A172 (cell line): ENCODE measurements at regions not wholly inside any gene's neighbourhood (a gene's known extent, or its start where the extent isn't known, plus 50 kb on each side); places are given as distances from the start of the nearest gene placed in this dataset.
A peak's percentile ranks its signal among the peaks of the same experiment; 100 is the strongest.

ENCODE experiments used
- DNase-seq: peaks from one replicate; pipeline ENCODE4 v3.0.0-alpha.2; 2015; ENCODE audit warnings: low spot score

DNA sequence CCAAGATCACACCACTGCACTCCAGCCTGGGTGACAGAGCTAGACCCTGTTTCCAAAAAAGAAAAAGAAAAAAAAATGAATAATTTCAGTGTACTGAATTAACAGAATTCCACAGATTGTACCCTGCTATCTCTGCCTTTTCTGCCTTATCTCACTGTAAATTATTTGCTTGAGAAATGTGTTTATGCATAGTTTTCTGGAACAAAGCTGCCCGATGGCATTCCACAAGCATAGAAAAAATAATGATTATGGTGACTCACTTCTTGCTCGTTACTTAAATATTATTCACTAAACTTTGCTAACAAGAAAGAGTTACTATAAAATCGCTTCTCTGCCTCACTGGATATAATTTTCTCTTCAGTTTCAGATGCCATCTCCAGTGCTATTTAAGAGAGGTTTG, 88.7 kb upstream of the FAM169A start:
- peak; percentile 46 for DNase-seq

DNA sequence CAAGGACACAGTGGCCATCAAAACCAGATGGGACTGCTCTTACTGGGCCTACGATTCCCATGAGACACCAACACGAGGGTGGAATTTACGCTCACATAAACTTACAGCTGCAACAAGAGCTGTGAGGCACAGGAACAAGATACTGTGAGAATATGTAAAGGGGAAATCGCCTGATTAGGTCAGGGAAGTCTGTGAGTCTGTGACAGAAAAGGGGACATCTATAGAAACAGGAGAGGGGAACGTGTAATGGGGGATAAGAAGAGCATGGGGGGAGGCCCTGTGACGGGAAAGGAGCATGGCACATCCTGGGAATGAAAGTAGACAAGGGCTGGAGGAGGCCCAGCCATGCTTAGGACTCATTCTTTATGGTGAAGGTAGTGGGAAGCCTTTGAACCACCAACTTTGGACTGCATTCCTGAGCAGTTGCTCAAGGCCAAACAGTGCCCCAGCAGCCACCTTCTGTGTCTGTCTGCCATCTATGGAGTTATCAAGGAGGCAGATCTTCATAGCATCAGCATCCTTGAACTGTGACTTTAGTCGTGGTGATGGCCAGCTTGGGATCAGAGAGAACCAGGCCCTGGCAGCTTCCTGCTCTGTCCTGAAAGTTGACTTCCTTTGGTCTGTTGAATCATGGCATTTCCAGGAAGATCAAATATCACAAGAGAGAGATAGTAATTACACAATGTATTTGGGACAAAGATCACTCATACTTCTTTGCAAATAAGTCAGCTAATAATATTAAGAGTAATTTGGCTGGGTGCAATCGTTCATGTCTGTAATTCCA, 87.9 kb upstream of the FAM169A start:
- DNase-seq, result peak; percentile 38

DNA sequence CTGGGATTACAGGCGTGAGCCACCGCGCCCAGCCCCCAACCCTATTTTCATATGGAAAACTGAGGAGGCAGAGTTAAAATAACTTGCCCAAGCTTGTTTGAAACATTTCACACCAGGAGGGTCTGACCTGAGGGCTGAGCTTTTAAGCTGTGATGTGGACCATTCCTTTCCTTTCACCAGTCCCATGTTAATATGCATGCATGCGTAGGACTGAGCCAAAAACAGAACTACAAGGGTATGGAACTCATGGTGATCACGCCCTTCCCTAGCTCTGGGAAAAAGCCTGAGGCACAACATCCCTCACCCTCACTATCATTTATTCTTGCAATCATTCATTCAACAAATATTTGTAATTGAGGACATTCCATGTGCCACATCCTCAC, 87.4 kb upstream of the FAM169A start:
- no peak for DNase-seq

DNA sequence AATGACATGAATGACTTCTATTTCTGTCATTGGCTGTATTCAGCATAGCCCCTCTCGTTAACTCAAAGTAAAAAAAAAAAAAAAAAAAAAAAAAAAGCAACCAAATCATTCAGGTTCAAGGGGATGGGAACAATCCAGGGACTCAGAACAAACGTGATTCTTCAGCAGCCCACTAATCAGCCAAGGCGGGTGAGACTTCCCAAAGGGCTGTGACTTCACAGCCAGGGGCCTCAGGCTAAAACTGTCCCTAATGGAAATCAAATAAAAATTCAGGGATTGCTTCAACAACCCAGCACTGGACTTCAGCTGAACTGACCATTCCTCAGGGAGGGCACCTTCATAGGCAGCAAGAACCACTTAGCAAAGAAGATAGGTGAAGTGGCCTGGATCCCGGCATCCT, 86.2 kb upstream of the FAM169A start:
- no peak for DNase-seq

DNA sequence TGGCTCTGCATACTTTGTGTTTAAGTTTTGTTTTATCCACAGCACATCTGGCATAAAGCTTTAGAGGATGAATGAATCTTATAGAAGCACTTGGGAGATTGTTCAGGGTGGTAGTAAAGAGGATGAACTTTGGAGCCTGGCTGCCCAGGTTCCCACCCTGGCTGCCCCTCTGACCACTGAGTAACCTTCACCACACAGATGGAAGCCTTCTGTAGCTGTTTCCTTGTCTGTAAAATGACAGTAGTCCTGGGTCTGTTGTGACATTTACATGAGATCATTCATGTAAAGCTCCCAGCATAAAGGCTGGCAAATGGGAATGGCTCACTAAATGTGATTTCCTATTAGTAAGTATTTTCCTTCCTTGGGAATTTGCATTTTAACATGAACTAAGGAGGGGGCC, 85.7 kb upstream of the FAM169A start:
- no peak for DNase-seq

DNA sequence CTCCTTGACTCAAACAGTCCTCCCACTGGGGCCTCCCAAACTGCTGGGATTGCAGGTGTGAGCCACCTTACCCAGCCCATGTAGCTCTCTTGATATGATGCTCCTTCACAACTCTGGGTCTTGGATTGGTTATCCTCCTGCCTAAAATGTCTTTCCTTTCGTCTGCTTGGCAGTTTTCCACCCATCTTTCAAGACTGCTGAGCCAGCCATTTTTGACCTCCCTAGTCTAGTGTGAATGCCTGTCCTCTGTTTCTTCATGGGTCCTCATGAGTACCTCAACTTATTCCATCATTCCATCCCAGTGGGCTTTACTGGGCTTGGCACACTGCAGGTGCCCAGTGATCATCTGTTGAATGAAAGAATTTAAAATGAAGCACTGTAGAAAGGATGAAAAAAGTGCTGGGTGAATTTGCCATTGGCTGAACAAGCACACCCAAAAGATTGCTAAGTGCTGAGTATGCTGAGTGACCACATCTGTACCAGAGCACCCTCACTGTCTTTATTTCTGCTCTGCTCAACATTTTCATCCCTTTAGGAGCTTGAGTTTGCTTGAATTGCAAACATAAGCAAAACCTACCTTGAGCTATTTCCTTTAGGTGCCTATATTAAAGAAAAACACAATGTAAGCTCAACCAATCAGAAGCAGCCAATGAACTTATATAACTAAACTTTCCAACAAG, 84.8 kb upstream of the FAM169A start:
- no peak for DNase-seq

DNA sequence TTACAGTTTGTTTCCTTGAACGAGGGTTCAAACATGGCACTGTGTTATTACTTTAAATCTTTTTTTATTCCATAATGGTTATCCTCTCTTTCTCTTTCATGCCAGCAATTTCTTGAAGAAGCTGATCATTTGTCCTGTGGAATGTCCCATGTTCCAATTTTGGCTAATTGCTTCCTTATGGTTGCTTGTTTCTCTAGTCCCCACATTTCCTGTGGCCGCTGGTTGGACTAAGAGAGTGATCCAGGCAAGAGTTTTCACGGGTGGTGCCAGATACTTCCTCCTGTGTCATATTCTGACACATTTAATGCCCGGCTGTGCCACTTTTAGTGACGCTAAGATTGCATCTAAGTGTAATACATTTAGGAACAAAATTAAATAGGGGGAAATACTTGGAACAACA, 83.8 kb upstream of the FAM169A start:
- peak; percentile 21 for DNase-seq

DNA sequence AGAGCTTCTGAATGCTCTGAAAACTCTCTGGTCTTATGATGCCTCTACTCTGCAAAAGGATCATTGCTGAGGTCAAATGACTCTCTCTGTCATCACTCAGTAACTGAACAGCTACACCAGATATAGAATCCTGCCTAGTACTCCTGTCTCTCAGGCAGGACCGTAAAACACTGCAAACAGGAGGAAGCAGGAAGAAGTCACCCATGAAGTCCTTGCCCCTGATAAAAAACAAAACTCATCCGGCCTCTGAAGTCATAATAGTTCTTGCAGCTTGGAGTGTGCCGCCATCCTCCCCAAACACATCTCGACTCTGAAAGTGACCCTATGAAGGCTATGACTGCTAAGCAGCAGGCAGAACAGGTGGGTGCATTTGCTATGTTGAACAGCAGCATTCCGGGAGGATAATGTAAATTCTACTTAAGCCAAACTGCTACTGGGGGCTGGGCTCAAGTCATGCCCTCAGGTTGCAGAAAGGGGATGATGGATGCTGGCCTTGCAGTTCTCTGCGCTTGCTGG, 81.9 kb upstream of the FAM169A start:
- DNase-seq, result no peak

DNA sequence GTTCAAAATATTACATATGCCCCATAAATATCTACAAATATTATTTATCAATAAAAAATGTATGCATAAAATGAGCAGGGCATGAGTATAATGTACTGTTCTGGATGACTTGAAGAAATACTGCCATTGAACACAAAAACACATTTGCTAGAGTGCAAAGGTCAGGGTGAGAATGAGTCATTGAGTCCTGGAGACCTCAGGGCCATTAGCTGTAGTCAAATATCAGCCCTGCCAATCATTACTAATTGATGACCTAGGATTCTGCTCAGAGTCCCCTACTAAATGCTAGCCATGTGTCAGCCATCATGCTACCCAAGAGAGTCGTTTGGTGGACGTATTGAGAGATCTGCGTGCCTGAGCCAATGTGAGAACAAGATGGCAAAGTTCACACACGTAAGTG, 80.3 kb upstream of the FAM169A start:
- DNase-seq, result no peak

DNA sequence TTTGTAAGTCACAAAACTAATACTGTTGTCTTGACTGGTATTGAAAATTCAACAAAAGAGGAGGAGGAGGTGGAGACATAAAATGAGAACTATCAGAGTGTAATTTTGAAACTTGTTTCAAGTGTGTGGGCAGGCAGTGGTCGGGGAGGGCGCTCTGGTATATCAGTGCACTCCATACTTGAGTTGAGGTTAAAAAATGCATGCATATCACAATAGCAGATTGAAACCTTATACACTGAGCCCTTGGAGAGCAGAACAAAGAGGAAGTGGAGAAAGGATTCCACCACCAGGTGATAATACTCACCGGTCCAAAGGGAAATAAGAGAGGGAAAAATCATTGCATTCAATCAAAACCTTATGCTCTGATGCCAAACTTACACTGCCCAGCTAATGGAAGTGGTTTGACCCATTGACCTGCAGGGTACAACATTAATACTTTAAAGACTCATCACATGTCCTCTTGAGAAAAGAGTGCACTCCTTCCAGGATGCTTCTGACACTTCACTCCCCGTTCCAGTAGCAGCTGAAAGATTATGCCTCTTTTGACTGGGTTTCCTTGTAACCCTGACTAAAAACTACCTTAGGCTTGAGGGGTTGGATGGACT, 79.5 kb upstream of the FAM169A start:
- no peak for DNase-seq

DNA sequence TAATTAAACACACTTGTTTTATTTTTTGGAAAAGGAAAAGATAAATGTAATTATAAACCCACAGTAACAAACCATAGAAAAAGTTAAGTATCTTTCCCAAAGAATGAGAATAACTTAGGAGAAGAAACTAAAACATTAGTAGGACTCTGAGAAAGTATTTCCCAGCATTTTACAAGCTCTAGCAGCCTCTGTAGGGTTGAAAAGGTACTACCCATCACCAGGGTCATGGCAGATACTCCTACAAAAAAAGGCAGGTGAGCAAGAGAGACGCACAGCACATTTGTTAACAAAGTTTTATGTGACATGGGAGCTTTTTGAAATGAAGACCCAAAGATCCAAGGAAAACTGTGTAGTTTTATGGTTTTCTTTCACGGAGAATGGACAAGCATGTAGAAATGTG, 77.7 kb upstream of the FAM169A start:
- DNase-seq, result no peak

DNA sequence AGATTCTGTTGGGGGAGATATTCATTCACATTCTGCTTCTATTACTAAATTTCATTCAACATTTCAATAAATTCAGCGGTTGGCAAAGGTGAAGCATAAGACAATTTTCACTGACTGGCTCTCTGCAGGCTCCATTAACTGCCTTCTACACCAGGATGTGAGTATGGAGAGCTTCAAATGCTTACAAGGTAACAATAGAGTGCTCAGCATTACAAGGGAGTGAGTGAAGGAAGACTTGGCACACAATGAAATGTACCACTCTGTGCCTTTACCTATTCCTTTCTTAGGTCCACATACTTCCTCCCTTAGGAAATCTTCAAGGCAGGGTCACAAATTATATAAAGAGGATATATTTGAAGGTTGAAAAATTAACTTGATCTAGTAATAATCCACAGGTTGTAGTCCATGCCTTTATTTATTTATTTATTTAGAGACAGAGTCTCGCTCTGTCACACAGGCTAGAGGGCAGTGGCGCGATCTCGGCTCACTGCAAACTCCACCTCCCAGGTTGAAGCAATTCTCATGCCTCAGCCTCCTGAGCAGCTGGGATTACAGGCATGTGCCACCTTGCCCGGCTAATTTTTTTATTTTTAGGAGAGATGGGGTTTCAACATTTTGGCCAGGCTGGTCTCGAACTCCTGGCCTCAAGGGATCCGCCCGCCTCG, 76.6 kb upstream of the FAM169A start:
- DNase-seq, result no peak

DNA sequence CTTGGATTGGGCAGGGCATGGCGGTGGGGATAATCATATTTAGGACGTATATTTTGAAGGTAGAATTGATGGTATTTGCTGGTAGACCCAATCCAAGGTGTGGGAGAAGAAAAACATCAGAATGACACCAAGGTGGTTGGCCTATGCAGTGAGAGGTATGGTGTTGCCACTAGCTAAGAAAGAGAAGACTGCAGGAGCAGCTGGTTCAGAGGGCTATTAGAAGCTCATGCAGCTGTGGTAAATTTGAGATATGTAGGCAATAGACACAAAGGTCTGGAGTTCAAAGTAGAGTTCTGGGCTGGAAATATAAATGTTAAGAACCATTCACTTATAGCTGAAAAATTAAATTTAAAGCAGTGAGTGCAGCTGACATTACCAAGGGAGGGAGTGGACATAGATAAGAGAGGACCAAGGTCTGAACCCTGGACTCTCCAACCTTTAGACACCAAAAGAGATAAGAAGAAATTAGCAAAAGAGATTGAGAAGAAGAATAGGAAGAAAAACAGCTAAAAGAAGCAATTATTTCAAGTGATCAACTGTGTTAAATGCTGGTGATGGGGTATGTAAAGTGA, 74.7 kb upstream of the FAM169A start:
- DNase-seq, result no peak

DNA sequence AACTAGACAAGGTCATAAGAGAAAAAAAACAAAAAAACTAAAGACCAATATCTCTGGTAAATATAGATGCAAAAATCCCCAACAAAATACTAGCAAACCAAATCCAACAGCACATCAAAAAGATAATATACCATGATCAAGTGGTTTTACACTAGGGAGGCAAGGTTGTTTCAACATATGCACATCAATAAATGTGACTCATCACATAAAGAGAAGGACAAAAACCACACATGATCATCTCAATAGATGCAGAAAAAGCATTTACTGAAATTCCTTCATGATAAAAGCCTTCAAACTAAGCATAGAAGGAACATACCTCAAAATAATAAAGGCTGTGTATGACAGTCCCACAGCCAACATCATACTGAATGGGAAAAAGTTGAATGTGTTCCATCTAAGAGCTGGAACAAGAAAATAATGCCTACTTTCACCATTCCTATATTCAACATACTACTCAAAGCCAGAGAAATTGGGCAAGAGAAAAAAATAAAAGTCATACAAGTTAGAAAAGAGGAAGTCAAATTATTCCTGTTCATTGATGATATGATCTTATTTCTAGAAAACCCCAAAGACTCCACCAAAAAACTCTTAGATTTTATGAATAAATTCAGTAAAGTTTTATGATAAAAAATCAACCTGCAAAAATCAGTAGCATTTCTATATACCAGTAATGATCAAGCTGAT, 72.2 kb upstream of the FAM169A start:
- no peak for DNase-seq

DNA sequence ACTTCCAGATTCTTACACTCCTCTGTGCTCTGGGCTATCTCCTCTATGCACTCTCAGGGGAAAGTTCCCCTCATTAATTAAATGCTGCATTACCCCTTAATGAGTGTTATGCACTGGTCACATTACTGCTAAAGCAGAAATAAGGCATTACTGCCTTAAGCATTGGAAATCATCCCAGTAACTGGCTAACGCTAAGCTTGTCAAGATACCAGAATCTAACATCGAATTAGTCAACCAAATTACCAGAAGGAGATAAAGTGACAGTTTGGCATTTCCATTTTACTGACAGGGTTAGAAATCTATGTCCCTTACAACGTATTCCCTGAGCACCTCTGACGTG, 69.5 kb upstream of the FAM169A start:
- no peak for DNase-seq

DNA sequence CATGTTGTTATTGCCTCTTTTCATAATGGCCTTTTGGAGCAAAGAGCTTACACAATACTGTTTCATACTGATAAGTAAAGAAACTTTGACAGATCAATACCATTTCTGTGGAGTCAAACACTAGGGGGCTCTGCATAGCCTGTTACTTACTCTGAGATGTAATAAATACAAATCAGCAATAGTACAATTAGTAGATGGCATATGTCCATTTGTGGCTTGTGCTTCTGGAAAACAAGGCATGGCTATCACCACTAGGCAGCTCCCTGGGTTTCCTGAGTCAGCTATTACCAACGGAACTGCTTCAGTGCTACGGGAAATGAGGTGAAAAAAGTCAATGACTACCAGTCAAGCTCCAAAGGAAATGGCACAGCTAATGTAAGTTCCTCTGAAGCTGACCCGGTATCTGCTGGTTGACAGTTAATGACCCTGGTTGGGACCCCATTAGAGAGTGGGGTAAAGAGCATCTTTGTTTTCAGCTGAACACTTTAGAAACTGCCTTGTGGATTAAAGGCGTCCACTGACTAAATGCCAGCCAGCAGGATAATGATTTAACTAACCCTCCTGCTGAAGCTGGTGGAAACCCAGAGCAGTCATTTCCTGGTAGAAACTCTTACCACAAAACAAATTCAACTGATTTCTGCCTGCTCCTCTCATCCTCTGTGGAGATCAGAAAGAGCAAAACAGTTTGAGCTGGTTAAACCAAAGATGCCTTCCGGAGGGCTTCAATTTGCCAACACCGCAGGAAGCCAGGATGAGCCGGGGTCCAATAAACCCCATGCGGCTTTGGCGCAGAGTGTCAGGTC, 69.0 kb upstream of the FAM169A start:
- no peak for DNase-seq

DNA sequence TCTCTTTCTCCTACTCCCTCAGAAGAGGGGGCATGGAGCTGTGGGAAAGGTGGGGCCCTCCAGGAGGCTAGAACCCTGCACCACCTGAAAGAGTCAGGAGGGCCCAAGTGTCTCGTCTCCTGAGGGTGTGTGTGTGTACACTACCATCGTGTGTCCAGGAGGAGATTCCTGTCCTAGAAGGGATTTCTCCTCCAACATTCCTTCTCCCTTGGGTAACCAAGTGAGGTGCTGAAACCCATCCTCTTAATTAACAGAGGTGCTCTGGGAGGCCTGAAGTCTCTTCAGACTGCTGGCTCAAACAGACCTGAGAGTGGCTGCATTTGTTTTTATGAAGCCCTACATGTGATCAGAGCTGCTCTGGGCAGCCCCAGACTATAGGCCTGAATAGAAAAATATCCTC, 61.1 kb upstream of the FAM169A start:
- DNase-seq, result no peak

DNA sequence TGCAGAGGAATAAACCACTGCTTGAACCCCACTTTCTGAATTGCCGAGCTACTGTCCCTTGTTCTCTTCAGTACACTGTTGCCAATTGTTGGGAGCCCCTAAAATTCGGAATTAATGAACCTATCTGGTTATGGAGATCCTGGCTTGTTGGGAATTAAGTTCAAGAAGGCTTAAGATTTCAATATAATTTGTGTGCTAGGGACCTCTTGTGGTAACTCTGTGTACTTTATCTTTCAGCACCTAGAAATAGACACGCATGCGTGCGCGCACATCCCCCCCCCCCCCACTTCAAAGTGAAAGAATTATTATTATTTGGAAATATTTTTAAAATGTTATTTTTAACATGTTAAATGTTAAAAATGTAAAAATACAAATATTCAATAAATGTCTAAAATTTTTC, 53.3 kb upstream of the FAM169A start:
- DNase-seq, result peak; percentile 66

DNA sequence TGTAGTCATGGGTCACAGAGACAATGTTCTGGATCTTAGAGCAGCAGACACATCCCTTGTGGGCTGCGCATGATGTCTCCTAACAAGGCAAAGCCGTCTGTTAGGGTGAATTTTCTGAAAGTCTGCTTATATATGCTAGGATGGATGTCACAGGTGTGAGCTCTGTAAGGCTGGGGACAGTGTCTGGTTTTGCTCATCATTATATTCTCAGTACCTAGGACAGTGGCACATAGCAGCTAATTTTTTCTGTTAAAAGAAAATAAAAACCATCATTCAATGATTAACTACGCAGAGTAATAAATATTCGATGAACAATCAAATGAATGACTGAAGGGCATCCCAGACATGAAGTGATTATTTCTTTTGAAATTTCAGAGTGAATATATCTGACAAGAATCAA, 52.9 kb upstream of the FAM169A start:
- no peak for DNase-seq

DNA sequence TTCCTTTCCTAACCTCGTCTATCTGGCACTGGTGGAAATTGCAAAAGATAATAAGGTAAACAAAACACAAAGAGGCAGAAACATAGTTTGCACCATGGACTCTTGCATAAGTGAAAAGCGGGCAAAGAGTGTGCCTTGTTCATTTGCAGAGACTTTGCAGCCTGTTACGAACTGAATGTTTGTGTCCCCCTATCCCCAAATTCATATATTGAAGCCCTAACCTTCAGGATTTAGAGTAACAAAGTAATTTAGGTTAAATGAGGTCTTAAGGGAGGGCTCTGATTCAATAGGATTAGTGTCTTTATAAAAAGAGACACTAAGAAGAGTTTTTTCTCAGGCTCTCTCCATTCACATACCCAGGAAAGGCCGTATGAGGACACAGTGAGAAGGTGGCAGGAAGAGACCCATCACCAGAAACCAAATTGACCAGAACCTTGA, 52.1 kb upstream of the FAM169A start:
- DNase-seq, result no peak
